ENCODE measurements at regions not wholly inside any gene's neighbourhood (a gene's known extent, or its start where the extent isn't known, plus 50 kb on each side); places are given as distances from the start of the nearest gene placed in this dataset.

GRCh38 chr13:95496485-95496884 is 56.0 kb upstream of the CLDN10 start:
- H3K27ac ChIP-seq: no peak overlapping the region
- H3K36me3 ChIP-seq: no peaks in the 10 kb centered on the region
- TF ChIP-seq CTCF (IDR thresholded peaks at IDR 0.05): no peak
- H3K4me1 ChIP-seq (ENCODE audit: control insufficient read depth in 1 of 2, insufficient read depth in 1 of 2, low read depth in 1 of 2, low read length in 1 of 2): peaks cover 14 to 25% of the 10 kb centered on the region in 2 experiments
- no peaks in the 10 kb centered on the region for H3K9me3 ChIP-seq
- no peak overlapping the region for H3K4me3 ChIP-seq (ENCODE audit: low read depth in 1 of 2, low read length in 1 of 2)
- no peaks in the 10 kb centered on the region for H3K27me3 ChIP-seq

GRCh38 chr13:95497381-95497807 is 55.1 kb upstream of the CLDN10 start:
- TF ChIP-seq CTCF (IDR thresholded peaks at IDR 0.05): no peak
- Histone ChIP-seq H3K9me3 (no peaks in the 10 kb centered on the region), H3K27me3 (no peaks in the 10 kb centered on the region), H3K4me3 (ENCODE audit: low read depth in 1 of 2, low read length in 1 of 2) (no peak overlapping the region), H3K4me1 (ENCODE audit: control insufficient read depth in 1 of 2, insufficient read depth in 1 of 2, low read depth in 1 of 2, low read length in 1 of 2) (peaks cover 14 to 25% of the 10 kb centered on the region in 2 experiments), H3K36me3 (no peaks in the 10 kb centered on the region), H3K27ac (no peak overlapping the region)

GRCh38 chr13:95498886-95499285 is 53.6 kb upstream of the CLDN10 start:
- peaks cover 14 to 25% of the 10 kb centered on the region in 2 experiments for H3K4me1 ChIP-seq (ENCODE audit: control insufficient read depth in 1 of 2, insufficient read depth in 1 of 2, low read depth in 1 of 2, low read length in 1 of 2)
- no peaks in the 10 kb centered on the region for H3K36me3 ChIP-seq
- no peak for TF ChIP-seq CTCF (IDR thresholded peaks at IDR 0.05)
- no peak overlapping the region for H3K27ac ChIP-seq
- no peaks in the 10 kb centered on the region for H3K27me3 ChIP-seq
- H3K4me3 ChIP-seq (ENCODE audit: low read depth in 1 of 2, low read length in 1 of 2): no peak overlapping the region
- H3K9me3 ChIP-seq: no peaks in the 10 kb centered on the region

GRCh38 chr13:95499811-95500712 is 52.5 kb upstream of the CLDN10 start:
- Histone ChIP-seq H3K27me3 (no peaks in the 10 kb centered on the region), H3K4me1 (ENCODE audit: control insufficient read depth in 1 of 2, insufficient read depth in 1 of 2, low read depth in 1 of 2, low read length in 1 of 2) (peaks cover 14 to 25% of the 10 kb centered on the region in 2 experiments), H3K4me3 (ENCODE audit: low read depth in 1 of 2, low read length in 1 of 2) (no peak overlapping the region), H3K27ac (no peak overlapping the region), H3K36me3 (no peaks in the 10 kb centered on the region), H3K9me3 (no peaks in the 10 kb centered on the region)
- no peak for TF ChIP-seq CTCF (IDR thresholded peaks at IDR 0.05)

- H3K36me3 ChIP-seq: no peaks in the 10 kb centered on the region
These were observed 50.3 kb upstream of the CLDN10 start for GRCh38 chr13:95502216-95502615.

More at GRCh38 chr13:95502216-95502615, 50.3 kb upstream of the CLDN10 start:
- H3K27me3 ChIP-seq: no peaks in the 10 kb centered on the region
- peaks cover 14 to 25% of the 10 kb centered on the region in 2 experiments for H3K4me1 ChIP-seq (ENCODE audit: control insufficient read depth in 1 of 2, insufficient read depth in 1 of 2, low read depth in 1 of 2, low read length in 1 of 2)
- H3K9me3 ChIP-seq: no peaks in the 10 kb centered on the region
- no peak overlapping the region for H3K27ac ChIP-seq
- no peak for TF ChIP-seq CTCF (IDR thresholded peaks at IDR 0.05)
- no peak overlapping the region for H3K4me3 ChIP-seq (ENCODE audit: low read depth in 1 of 2, low read length in 1 of 2)
